ENCODE measurements at regions not wholly inside any gene's neighbourhood (a gene's known extent, or its start where the extent isn't known, plus 50 kb on each side); places are given as distances from the start of the nearest gene placed in this dataset.
"Not testable (repeated sequence)": the region's sequence is repeated elsewhere in the genome, so short reads cannot be mapped to it uniquely, and the experiment has no call there.

GRCh38 chr2:105487142-105488069 is 88.6 kb upstream of the FHL2 start:
- no peak for DNase-seq
- intact Hi-C loops (cut with micrococcal nuclease), result no loop called here

GRCh38 chr2:105486762-105487141 is 87.9 kb upstream of the FHL2 start:
- H3K36me3 Mint-ChIP-seq (ENCODE audit: low read depth), result no peaks in the 10 kb centered on the region
- H3K9me3 Mint-ChIP-seq, result no peaks in the 10 kb centered on the region
- DNase-seq, result no peak
- no peaks in the 10 kb centered on the region for H3K4me1 Mint-ChIP-seq (ENCODE audit: low read depth)
- intact Hi-C loops (cut with micrococcal nuclease), result no loop called here
- no peak overlapping the region for H3K4me3 Mint-ChIP-seq
- no peak overlapping the region for H3K27ac Mint-ChIP-seq
- CTCF ChIA-PET, result no interaction called here
- H3K27me3 Mint-ChIP-seq (ENCODE audit: low read depth), result no peaks in the 10 kb centered on the region

More at GRCh38 chr2:105487142-105488069, 88.6 kb upstream of the FHL2 start:
- CTCF ChIA-PET, result no interaction called here
- H3K27ac Mint-ChIP-seq, result no peak overlapping the region
- H3K4me1 Mint-ChIP-seq (ENCODE audit: low read depth), result no peaks in the 10 kb centered on the region
- peaks cover 3% of the 10 kb centered on the region for H3K9me3 Mint-ChIP-seq
- H3K27me3 Mint-ChIP-seq (ENCODE audit: low read depth), result peaks cover 2% of the 10 kb centered on the region
- no peak overlapping the region for H3K4me3 Mint-ChIP-seq
- no peaks in the 10 kb centered on the region for H3K36me3 Mint-ChIP-seq (ENCODE audit: low read depth)

DNA sequence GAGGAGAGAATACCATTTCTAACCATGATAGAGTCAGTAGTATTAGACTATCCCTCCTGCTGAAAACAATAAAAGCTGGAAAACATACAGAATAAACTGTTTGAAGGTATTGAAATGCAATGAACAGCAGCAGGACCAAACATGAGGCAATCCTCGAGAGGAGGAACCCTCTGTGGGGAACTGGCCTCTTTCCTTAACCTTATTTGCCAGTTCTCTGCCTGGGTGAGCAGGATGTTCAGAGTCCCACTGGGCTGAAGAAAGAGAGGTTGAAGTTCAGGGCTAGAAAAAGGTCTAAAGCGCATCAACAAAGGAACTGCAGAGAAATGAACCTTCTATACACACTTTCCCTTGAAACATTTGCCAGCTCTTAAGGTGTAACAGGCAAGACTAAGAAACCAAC is 79.8 kb upstream of the FHL2 start:
- Mint-ChIP-seq H3K27me3 (ENCODE audit: low read depth) (no peaks in the 10 kb centered on the region), H3K36me3 (ENCODE audit: low read depth) (no peaks in the 10 kb centered on the region), H3K4me3 (no peak overlapping the region), H3K4me1 (ENCODE audit: low read depth) (no peaks in the 10 kb centered on the region), H3K27ac (no peak overlapping the region), H3K9me3 (no peaks in the 10 kb centered on the region)
- CTCF ChIA-PET, result no interaction called here
- intact Hi-C loops (cut with micrococcal nuclease), result no loop called here
- no peak for DNase-seq

DNA sequence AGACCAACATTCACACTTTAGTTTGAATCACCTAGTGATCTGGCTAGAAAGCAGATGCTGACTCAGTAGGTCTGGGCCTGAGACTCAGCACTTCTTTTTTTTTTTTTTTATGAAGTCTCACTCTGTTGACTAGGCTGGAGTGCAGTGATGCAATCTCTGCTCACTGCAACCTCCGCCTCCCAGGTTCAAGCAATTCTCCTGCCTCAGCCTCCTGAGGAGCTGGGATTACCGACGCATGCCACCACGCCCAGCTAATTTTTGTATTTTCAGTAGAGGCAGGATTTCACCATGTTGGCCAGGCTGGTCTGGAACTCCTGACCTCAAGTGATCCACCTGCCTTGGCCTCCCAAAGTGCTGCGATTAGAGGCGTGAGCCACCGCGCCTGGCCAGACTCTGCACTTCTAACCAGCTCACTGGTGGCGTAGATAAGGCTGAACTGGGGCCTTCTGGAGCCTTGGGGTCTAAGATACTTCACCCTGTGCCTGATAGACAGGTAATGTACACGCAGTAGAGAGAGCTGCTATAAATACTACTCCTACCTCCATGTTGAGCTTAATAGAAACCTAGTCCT is 78.3 kb upstream of the FHL2 start:
- H3K4me3 Mint-ChIP-seq; intact Hi-C loops (cut with micrococcal nuclease): not testable (repeated sequence)
- CTCF ChIA-PET, result interaction anchor here (0.6 kb wide), 2 partner anchors 44 to 367 kb away, joined by 4 to 7 read pairs; no protein-coding TSS in a partner anchor

GRCh38 chr2:105473011-105473410 is 74.2 kb upstream of the FHL2 start:
- peaks cover 13% of the 10 kb centered on the region for H3K4me1 Mint-ChIP-seq (ENCODE audit: low read depth)
- no peaks in the 10 kb centered on the region for H3K36me3 Mint-ChIP-seq (ENCODE audit: low read depth)
- H3K9me3 Mint-ChIP-seq, result no peaks in the 10 kb centered on the region
- DNase-seq, result no peak
- no peak overlapping the region for H3K4me3 Mint-ChIP-seq
- intact Hi-C loops (cut with micrococcal nuclease), result no loop called here
- H3K27ac Mint-ChIP-seq, result no peak overlapping the region
- H3K27me3 Mint-ChIP-seq (ENCODE audit: low read depth), result no peaks in the 10 kb centered on the region
- CTCF ChIA-PET, result no interaction called here

More for the DNA sequence above, 78.3 kb upstream of the FHL2 start:
- H3K9me3 Mint-ChIP-seq; H3K36me3 Mint-ChIP-seq (ENCODE audit: low read depth); H3K27me3 Mint-ChIP-seq (ENCODE audit: low read depth); H3K27ac Mint-ChIP-seq; H3K4me1 Mint-ChIP-seq (ENCODE audit: low read depth); DNase-seq: not testable (repeated sequence)

- Mint-ChIP-seq H3K4me3 (no peak overlapping the region), H3K4me1 (ENCODE audit: low read depth) (peaks cover 22% of the 10 kb centered on the region), H3K9me3 (no peaks in the 10 kb centered on the region), H3K27me3 (ENCODE audit: low read depth) (no peaks in the 10 kb centered on the region), H3K36me3 (ENCODE audit: low read depth) (no peaks in the 10 kb centered on the region), H3K27ac (no peak overlapping the region)
- CTCF ChIA-PET, result interaction anchor here (0.6 kb wide), 1 partner anchor 210 kb away, joined by 3 read pairs; no protein-coding TSS in a partner anchor
- DNase-seq, result no peak
- intact Hi-C loops (cut with micrococcal nuclease), result no loop called here
Measured at GRCh38 chr2:105470979-105471378, 72.1 kb upstream of the FHL2 start.

DNA sequence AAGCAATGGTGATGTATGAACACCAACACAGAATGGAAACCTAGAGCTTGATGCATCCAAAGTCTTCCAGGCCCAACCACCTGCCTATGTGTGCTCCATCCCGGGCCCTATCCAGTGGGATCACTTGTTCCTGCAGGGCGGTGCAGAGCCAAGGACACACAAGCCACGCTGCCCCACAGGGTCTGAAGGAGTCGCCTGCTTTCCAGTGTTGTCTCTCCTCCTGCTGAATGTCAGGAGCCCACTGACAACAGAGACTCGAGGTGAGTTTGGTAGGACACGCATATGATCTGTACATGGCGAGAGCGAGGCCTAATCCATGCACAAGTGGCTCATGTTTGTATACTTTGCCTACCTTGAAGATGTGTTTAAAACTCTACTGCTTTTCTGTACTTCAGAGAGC is 70.9 kb upstream of the FHL2 start:
- H3K9me3 Mint-ChIP-seq, result no peaks in the 10 kb centered on the region
- DNase-seq, result no peak
- H3K36me3 Mint-ChIP-seq (ENCODE audit: low read depth), result no peaks in the 10 kb centered on the region
- no peaks in the 10 kb centered on the region for H3K27me3 Mint-ChIP-seq (ENCODE audit: low read depth)
- intact Hi-C loops (cut with micrococcal nuclease), result loop anchor here (2.0 kb wide), 1 partner anchor 71 kb away; the partner anchor contains the start of gene FHL2
- H3K4me3 Mint-ChIP-seq, result no peak overlapping the region
- CTCF ChIA-PET, result no interaction called here
- H3K27ac Mint-ChIP-seq, result no peak overlapping the region
- H3K4me1 Mint-ChIP-seq (ENCODE audit: low read depth), result peaks cover 22% of the 10 kb centered on the region

DNA sequence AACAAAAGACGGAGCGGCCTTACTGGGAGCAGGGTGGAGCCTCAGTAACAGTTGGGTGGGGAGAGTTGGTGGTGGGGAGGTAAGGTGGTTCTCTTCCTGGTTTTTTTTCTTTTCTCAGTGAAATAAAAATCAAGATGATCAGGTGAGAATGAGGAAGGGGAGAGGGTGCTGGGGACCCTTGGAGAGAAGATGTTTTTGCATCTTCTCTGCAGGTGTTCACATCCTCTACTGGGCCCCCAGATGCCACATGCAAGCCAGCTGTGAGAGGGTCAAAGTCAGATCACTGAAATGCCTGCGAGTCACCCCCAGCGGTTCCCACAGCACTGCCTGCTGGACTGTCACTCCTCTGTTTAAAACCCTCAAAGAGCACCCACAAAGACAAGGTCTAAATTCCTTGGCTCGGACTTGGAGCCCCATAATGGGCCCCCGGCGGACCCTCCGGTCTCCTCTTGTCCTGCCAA is 69.8 kb upstream of the FHL2 start:
- H3K36me3 Mint-ChIP-seq (ENCODE audit: low read depth), result no peaks in the 10 kb centered on the region
- H3K27ac Mint-ChIP-seq, result peak overlapping the region; percentile 70
- H3K9me3 Mint-ChIP-seq, result no peaks in the 10 kb centered on the region

GRCh38 chr2:105464325-105464724 is 65.5 kb upstream of the FHL2 start:
- intact Hi-C loops (cut with micrococcal nuclease), result no loop called here
- no peak overlapping the region for H3K4me3 Mint-ChIP-seq
- CTCF ChIA-PET, result no interaction called here
- DNase-seq, result no peak
- H3K27ac Mint-ChIP-seq, result no peak overlapping the region
- H3K36me3 Mint-ChIP-seq (ENCODE audit: low read depth), result no peaks in the 10 kb centered on the region
- H3K4me1 Mint-ChIP-seq (ENCODE audit: low read depth), result peaks cover 22% of the 10 kb centered on the region
- H3K9me3 Mint-ChIP-seq, result no peaks in the 10 kb centered on the region
- H3K27me3 Mint-ChIP-seq (ENCODE audit: low read depth), result no peaks in the 10 kb centered on the region

More for the DNA sequence above, 69.8 kb upstream of the FHL2 start:
- Mint-ChIP-seq H3K4me3 (peak overlapping the region; percentile 57), H3K4me1 (ENCODE audit: low read depth) (peaks cover 22% of the 10 kb centered on the region), H3K27me3 (ENCODE audit: low read depth) (no peaks in the 10 kb centered on the region)
- CTCF ChIA-PET, result no interaction called here
- peak; percentile 15 for DNase-seq
- intact Hi-C loops (cut with micrococcal nuclease), result loop anchor here (2.0 kb wide), 1 partner anchor 70 kb away; the partner anchor contains the start of gene FHL2

DNA sequence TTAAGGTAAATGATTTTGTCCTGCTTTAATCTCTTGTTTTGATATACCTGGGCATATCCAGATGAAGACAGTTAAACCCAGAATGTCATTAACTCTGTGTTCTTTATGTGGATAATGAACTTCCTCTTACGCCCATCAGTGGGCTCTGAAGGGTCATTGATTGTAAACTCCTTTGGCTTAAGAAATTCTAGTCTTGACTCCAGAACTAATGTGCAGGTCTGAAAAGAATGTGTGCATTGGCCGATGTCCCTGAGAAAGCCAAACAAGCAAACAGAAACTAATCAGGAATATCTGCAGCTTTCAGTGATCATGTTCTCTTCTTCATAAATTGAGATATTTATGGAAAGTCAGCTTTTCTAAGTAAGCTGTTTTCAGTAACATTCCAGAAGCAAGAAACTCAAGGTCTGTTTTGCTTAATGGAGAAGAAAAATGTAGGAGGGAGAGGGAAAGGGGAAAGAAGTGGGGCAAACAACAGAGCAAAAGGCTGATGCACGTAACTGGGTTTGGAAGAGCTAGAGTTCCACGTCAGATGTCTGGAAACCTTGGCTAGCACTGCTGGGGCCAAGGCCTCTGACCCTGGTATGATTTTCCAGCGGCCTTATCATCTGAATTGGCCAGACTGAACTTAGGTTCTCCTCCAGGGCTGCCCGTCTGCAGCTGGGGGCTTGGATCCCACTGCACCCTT is 61.3 kb upstream of the FHL2 start:
- no peaks in the 10 kb centered on the region for H3K9me3 Mint-ChIP-seq
- H3K27ac Mint-ChIP-seq, result no peak overlapping the region
- no peaks in the 10 kb centered on the region for H3K27me3 Mint-ChIP-seq (ENCODE audit: low read depth)
- H3K36me3 Mint-ChIP-seq (ENCODE audit: low read depth), result no peaks in the 10 kb centered on the region
- intact Hi-C loops (cut with micrococcal nuclease), result no loop called here
- no peak for DNase-seq
- H3K4me1 Mint-ChIP-seq (ENCODE audit: low read depth), result peaks cover under 1% of the 10 kb centered on the region
- H3K4me3 Mint-ChIP-seq, result no peak overlapping the region
- CTCF ChIA-PET, result no interaction called here

- no peaks in the 10 kb centered on the region for H3K27me3 Mint-ChIP-seq (ENCODE audit: low read depth)
Measured at GRCh38 chr2:105458076-105458475, 59.2 kb upstream of the FHL2 start.

DNA sequence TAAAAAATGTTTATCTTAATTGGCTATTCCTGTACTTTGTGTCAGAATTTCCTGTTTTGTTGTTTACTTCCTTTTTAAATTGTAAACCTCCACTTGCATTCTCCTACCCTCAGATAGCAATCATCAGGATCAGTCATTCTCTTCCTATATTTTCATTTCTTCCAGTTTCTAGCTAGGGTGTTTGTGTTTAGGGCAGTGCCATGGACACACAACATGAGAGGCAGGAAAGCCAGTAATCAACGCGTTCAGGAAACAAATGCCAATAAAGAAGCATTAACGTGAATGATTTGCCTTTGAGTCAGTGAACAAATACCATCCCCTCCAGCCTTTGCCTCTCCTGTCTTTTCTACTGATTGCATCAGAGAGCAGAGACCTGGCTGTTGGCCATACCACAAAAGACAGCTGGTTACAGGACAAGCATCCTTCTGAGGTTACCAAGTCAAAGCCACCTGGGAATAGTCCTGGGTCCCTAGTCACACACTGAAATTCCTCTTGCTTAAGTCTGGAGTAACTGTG is 56.7 kb upstream of the FHL2 start:
- intact Hi-C loops (cut with micrococcal nuclease), result no loop called here

More at GRCh38 chr2:105458076-105458475, 59.2 kb upstream of the FHL2 start:
- Mint-ChIP-seq H3K27ac (no peak overlapping the region), H3K36me3 (ENCODE audit: low read depth) (no peaks in the 10 kb centered on the region), H3K4me3 (no peak overlapping the region), H3K9me3 (no peaks in the 10 kb centered on the region), H3K4me1 (ENCODE audit: low read depth) (peaks cover 4% of the 10 kb centered on the region)
- CTCF ChIA-PET, result no interaction called here
- no peak for DNase-seq
- intact Hi-C loops (cut with micrococcal nuclease), result no loop called here

More for the DNA sequence above, 56.7 kb upstream of the FHL2 start:
- Mint-ChIP-seq H3K4me1 (ENCODE audit: low read depth) (peaks cover 4% of the 10 kb centered on the region), H3K36me3 (ENCODE audit: low read depth) (no peaks in the 10 kb centered on the region), H3K4me3 (no peak overlapping the region), H3K27me3 (ENCODE audit: low read depth) (no peaks in the 10 kb centered on the region), H3K27ac (no peak overlapping the region), H3K9me3 (no peaks in the 10 kb centered on the region)
- CTCF ChIA-PET, result no interaction called here
- no peak for DNase-seq

Measured in activated naive CD4-positive, alpha-beta T cell treated with anti-CD3 and anti-CD28 coated beads for 36 hours (primary cell).